Epithelial cell of proximal tubule (primary cell): ENCODE measurements at regions not wholly inside any gene's neighbourhood (a gene's known extent, or its start where the extent isn't known, plus 50 kb on each side); places are given as distances from the start of the nearest gene placed in this dataset.
A peak's percentile ranks its signal among the peaks of the same experiment; 100 is the strongest.

Experiments
- DNase-seq: peaks from one replicate; pipeline ENCODE4 v3.0.0-alpha.2; 2011; ENCODE audit warnings: low read depth
- H3K4me3 ChIP-seq: 2 replicates; pipeline ENCODE4 v1.5.1; 2011; ENCODE audit warnings: low read depth, mild to moderate bottlenecking, low read length
- CTCF ChIP-seq: conservative IDR thresholded peaks from 2 replicates; pipeline ENCODE4 v1.5.1; 2012; ENCODE audit warnings: low read depth, mild to moderate bottlenecking, low read length

GRCh38 chr2:58495806-58496205, 254.7 kb upstream of the FANCL start:
- DNase-seq: no peak
- no peak overlapping the region for H3K4me3 ChIP-seq
- no peak for TF ChIP-seq CTCF

- TF ChIP-seq CTCF: no peak
- no peak for DNase-seq
- no peak overlapping the region for H3K4me3 ChIP-seq
Measured at GRCh38 chr2:58494071-58494501, 253.0 kb upstream of the FANCL start.

- no peak overlapping the region for H3K4me3 ChIP-seq
- TF ChIP-seq CTCF: no peak
- no peak for DNase-seq
Measured at GRCh38 chr2:58484629-58485028, 243.5 kb upstream of the FANCL start.

- peak; percentile 27 for DNase-seq
- no peak for TF ChIP-seq CTCF
- no peak overlapping the region for H3K4me3 ChIP-seq
Measured at GRCh38 chr2:58484221-58484620, 243.1 kb upstream of the FANCL start.

GRCh38 chr2:58483307-58483706, 242.2 kb upstream of the FANCL start:
- no peak overlapping the region for H3K4me3 ChIP-seq
- DNase-seq: no peak
- no peak for TF ChIP-seq CTCF

GRCh38 chr2:58481670-58482069, 240.5 kb upstream of the FANCL start:
- no peak overlapping the region for H3K4me3 ChIP-seq
- TF ChIP-seq CTCF: no peak
- DNase-seq: no peak

- H3K4me3 ChIP-seq: no peak overlapping the region
- no peak for DNase-seq
- TF ChIP-seq CTCF: no peak
Measured at GRCh38 chr2:58480141-58480540, 239.0 kb upstream of the FANCL start.
